IPS-18a (cell line): ENCODE measurements at regions not wholly inside any gene's neighbourhood (a gene's known extent, or its start where the extent isn't known, plus 50 kb on each side); places are given as distances from the start of the nearest gene placed in this dataset.

ENCODE experiments used
- H3K27ac ChIP-seq: one replicate; pipeline ENCODE4 v1.5.1; 2013; ENCODE audit warnings: low read length
- H3K27me3 ChIP-seq: one replicate; pipeline ENCODE4 v1.6.1; 2013; ENCODE audit warnings: mild to moderate bottlenecking, low read length; ENCODE audit not compliant: control insufficient read depth, insufficient read depth
- H3K36me3 ChIP-seq: one replicate; pipeline ENCODE4 v1.6.1; 2013; ENCODE audit warnings: low read depth, low read length; ENCODE audit not compliant: control insufficient read depth
- H3K4me1 ChIP-seq: one replicate; pipeline ENCODE4 v1.6.1; 2013; ENCODE audit warnings: low read depth, low read length; ENCODE audit not compliant: control insufficient read depth
- H3K4me3 ChIP-seq: one replicate; pipeline ENCODE4 v1.5.1; 2013; ENCODE audit warnings: low read length
- H3K9ac ChIP-seq: one replicate; pipeline ENCODE4 v1.6.1; 2013; ENCODE audit warnings: mild to moderate bottlenecking, low read length, moderate library complexity
- H3K9me3 ChIP-seq: one replicate; pipeline ENCODE4 v1.6.1; 2013; ENCODE audit warnings: low read depth, low read length; ENCODE audit not compliant: control insufficient read depth

- Histone ChIP-seq H3K27me3 (no peaks in the 10 kb centered on the region), H3K4me1 (peaks cover 5% of the 10 kb centered on the region), H3K36me3 (no peaks in the 10 kb centered on the region), H3K4me3 (no peak overlapping the region), H3K27ac (no peak overlapping the region), H3K9ac (no peak overlapping the region), H3K9me3 (no peaks in the 10 kb centered on the region)
These were observed 54.9 kb upstream of the BLID start for GRCh38 chr11:122170815-122171475.

- Histone ChIP-seq H3K4me1 (peaks cover 5% of the 10 kb centered on the region), H3K9ac (no peak overlapping the region), H3K4me3 (no peak overlapping the region), H3K27ac (no peak overlapping the region), H3K9me3 (no peaks in the 10 kb centered on the region), H3K36me3 (no peaks in the 10 kb centered on the region), H3K27me3 (no peaks in the 10 kb centered on the region)
These were observed 52.2 kb upstream of the BLID start for GRCh38 chr11:122168218-122168617.

- Histone ChIP-seq H3K36me3 (no peaks in the 10 kb centered on the region), H3K9ac (no peak overlapping the region), H3K4me1 (peaks cover 5% of the 10 kb centered on the region), H3K9me3 (no peaks in the 10 kb centered on the region), H3K27ac (no peak overlapping the region), H3K4me3 (no peak overlapping the region), H3K27me3 (no peaks in the 10 kb centered on the region)
These were observed 51.1 kb upstream of the BLID start for GRCh38 chr11:122167100-122167499.

GRCh38 chr11:122165607-122166371, 49.8 kb upstream of the BLID start:
- Histone ChIP-seq H3K4me1 (peaks cover 5% of the 10 kb centered on the region), H3K9ac (no peak overlapping the region), H3K9me3 (no peaks in the 10 kb centered on the region), H3K4me3 (no peak overlapping the region), H3K27me3 (no peaks in the 10 kb centered on the region), H3K27ac (no peak overlapping the region), H3K36me3 (no peaks in the 10 kb centered on the region)
